GM19351 (cell line): ENCODE measurements at regions not wholly inside any gene's neighbourhood (a gene's known extent, or its start where the extent isn't known, plus 50 kb on each side); places are given as distances from the start of the nearest gene placed in this dataset.

Experiments
- ATAC-seq: cut with Tn5 transposase; IDR thresholded peaks from one replicate; pipeline ENCODE4 v1.9.1; 2021; ENCODE audit warnings: mild to moderate bottlenecking, moderate library complexity; ENCODE audit not compliant: unreplicated experiment

- no peak for ATAC-seq
Measured at GRCh38 chr15:38164507-38164906, 88.1 kb upstream of the SPRED1 start.

- ATAC-seq = no peak
Measured at GRCh38 chr15:38168467-38169070, 84.1 kb upstream of the SPRED1 start.

- no peak for ATAC-seq
Measured at GRCh38 chr15:38171973-38172372, 80.7 kb upstream of the SPRED1 start.

- no peak for ATAC-seq
Measured at GRCh38 chr15:38174691-38175090, 77.9 kb upstream of the SPRED1 start.

GRCh38 chr15:38176155-38176554 is 76.5 kb upstream of the SPRED1 start:
- peak; percentile 99 for ATAC-seq

- no peak for ATAC-seq
Measured at GRCh38 chr15:38176691-38177090, 75.9 kb upstream of the SPRED1 start.

- ATAC-seq = no peak
Measured at GRCh38 chr15:38182900-38183299, 69.7 kb upstream of the SPRED1 start.

GRCh38 chr15:38186507-38186906 is 66.1 kb upstream of the SPRED1 start:
- ATAC-seq = no peak

- ATAC-seq = no peak
Measured at GRCh38 chr15:38187630-38188313, 64.9 kb upstream of the SPRED1 start.

GRCh38 chr15:38189671-38190295 is 62.9 kb upstream of the SPRED1 start:
- no peak for ATAC-seq

GRCh38 chr15:38190501-38190900 is 62.1 kb upstream of the SPRED1 start:
- no peak for ATAC-seq

GRCh38 chr15:38192496-38192895 is 60.1 kb upstream of the SPRED1 start:
- ATAC-seq = no peak

GRCh38 chr15:38193496-38193895 is 59.1 kb upstream of the SPRED1 start:
- ATAC-seq = no peak

GRCh38 chr15:38195191-38195901 is 57.3 kb upstream of the SPRED1 start:
- no peak for ATAC-seq

- no peak for ATAC-seq
Measured at GRCh38 chr15:38196076-38196475, 56.6 kb upstream of the SPRED1 start.

GRCh38 chr15:38197553-38197952 is 55.1 kb upstream of the SPRED1 start:
- ATAC-seq = no peak

GRCh38 chr15:38201714-38202113 is 50.9 kb upstream of the SPRED1 start:
- ATAC-seq = no peak

- ATAC-seq = no peak
Measured at GRCh38 chr15:38202361-38202760, 50.3 kb upstream of the SPRED1 start.
